Common myeloid progenitor, CD34-positive (primary cell): ENCODE measurements at regions not wholly inside any gene's neighbourhood (a gene's known extent, or its start where the extent isn't known, plus 50 kb on each side); places are given as distances from the start of the nearest gene placed in this dataset.
A peak's percentile ranks its signal among the peaks of the same experiment; 100 is the strongest.

Experiments used
- CTCF ChIA-PET: fragments of 350-600 bp; sonication (Branson Sonifier 250); formaldehyde crosslinking; loops from one replicate; lab custom pipeline; 2021; ENCODE audit warnings: antibody characterized with exemption; lab: Charles Lee
- POLR2A ChIA-PET: fragments of 350-600 bp; sonication (Branson Sonifier 250); formaldehyde crosslinking; loops from one replicate; lab custom pipeline; 2021; ENCODE audit warnings: antibody characterized with exemption; lab: Charles Lee
- DNase-seq, 3 donors: peaks; one replicate each; pipeline versions ENCODE4 v3.0.0 to v3.0.0-alpha.2; 2013
- H3K27ac ChIP-seq, 2 experiments: 1 replicate in 1 of 2; 2 replicates in 1 of 2; pipeline ENCODE4 v1.7.0; 2013; ENCODE audit warnings: inconsistent platforms in 2 of 2, low read length in 2 of 2, mild to moderate bottlenecking in 2 of 2, low read depth in 1 of 2, moderate library complexity in 1 of 2; ENCODE audit not compliant: severe bottlenecking in 2 of 2, insufficient read depth in 1 of 2, poor library complexity in 1 of 2
- H3K27me3 ChIP-seq, 5 experiments: replicated peaks in 2 of 5; 1 replicate in 3 of 5; 2 replicates in 2 of 5; pipeline versions ENCODE4 v1.6.1 to v1.7.0; 2013; ENCODE audit warnings: low read length in 4 of 5, mild to moderate bottlenecking in 2 of 5, moderate library complexity in 2 of 5, inconsistent platforms in 1 of 5; ENCODE audit not compliant: insufficient read depth in 5 of 5, control insufficient read depth in 4 of 5
- H3K36me3 ChIP-seq, 4 experiments: 1 replicate in 2 of 4; 2 replicates in 2 of 4; pipeline versions ENCODE4 v1.6.1 to v1.7.0; 2013; ENCODE audit warnings: low read length in 3 of 4, control low read depth in 1 of 4, mild to moderate bottlenecking in 1 of 4; ENCODE audit not compliant: control insufficient read depth in 4 of 4, insufficient read depth in 4 of 4
- H3K4me1 ChIP-seq, 4 experiments: 1 replicate in 3 of 4; 2 replicates in 1 of 4; pipeline versions ENCODE4 v1.6.1 to v1.7.1; 2013; ENCODE audit warnings: low read length in 3 of 4, mild to moderate bottlenecking in 3 of 4, control low read depth in 1 of 4, inconsistent platforms in 1 of 4, moderate library complexity in 1 of 4; ENCODE audit not compliant: control insufficient read depth in 4 of 4, insufficient read depth in 4 of 4; ENCODE audit errors: control extremely low read depth in 1 of 4
- H3K4me3 ChIP-seq, 7 experiments: 1 replicate in 4 of 7; 2 replicates in 3 of 7; pipeline versions ENCODE4 v1.5.1 to v1.7.0; 2013; ENCODE audit warnings: mild to moderate bottlenecking in 7 of 7, low read length in 6 of 7, moderate library complexity in 6 of 7, inconsistent platforms in 2 of 7, low read depth in 2 of 7, control low read depth in 1 of 7; ENCODE audit not compliant: insufficient read depth in 4 of 7, control insufficient read depth in 1 of 7; ENCODE audit errors: extremely low read depth in 1 of 7
- H3K9me3 ChIP-seq, 5 experiments: 1 replicate in 4 of 5; 2 replicates in 1 of 5; pipeline versions ENCODE4 v1.6.1 to v1.7.1; 2013; ENCODE audit warnings: low read length in 4 of 5, mild to moderate bottlenecking in 2 of 5, inconsistent platforms in 1 of 5, low read depth in 1 of 5, moderate library complexity in 1 of 5; ENCODE audit not compliant: control insufficient read depth in 4 of 5, insufficient read depth in 2 of 5; ENCODE audit errors: control extremely low read depth in 1 of 5
- WGBS: methylation state at CpG from one replicate; pipeline ENCODE4 v1.1.5; 2013; ENCODE audit not compliant: insufficient coverage; 5-methylcytosine and 5-hydroxymethylcytosine counted together

DNA sequence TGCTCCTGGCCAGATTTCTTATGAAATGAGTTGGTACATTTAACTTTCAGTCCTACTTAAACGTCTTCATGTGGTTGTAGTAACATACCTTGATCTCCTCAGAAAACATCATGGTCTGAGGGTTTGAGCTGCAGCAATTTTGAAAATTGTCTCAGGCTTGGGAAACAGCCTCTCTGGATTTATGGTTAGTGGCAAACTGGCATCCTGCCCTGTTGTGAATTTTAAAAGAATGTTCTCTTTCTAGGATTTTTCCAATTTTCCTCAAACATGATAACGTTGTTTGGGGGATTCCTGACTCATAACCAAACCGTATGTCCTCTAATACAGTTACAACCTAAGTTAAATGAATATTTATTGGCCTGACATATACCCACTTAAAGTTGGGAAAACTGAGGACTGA lies 624.4 kb downstream of the LMO4 start:
- H3K4me1 ChIP-seq: peaks cover 0 to 24% (median 13%) of the 10 kb centered on the region in 4 experiments
- no CpG with 5 or more reads among the region's 3 CpGs for WGBS
- H3K9me3 ChIP-seq: no peaks in the 10 kb centered on the region
- H3K27ac ChIP-seq: no peak overlapping the region
- no peak for DNase-seq
- no peaks in the 10 kb centered on the region for H3K27me3 ChIP-seq
- H3K4me3 ChIP-seq: no peak overlapping the region
- ChIA-PET CTCF (interaction anchor here (0.6 to 2.9 kb wide), 27 partner anchors 8 to 822 kb away, joined by 3 to 21 read pairs (median 4); no protein-coding TSS in a partner anchor), POLR2A (interaction anchor here (1.0 kb wide), 1 partner anchor 625 kb away, joined by 3 read pairs; the partner anchor contains the start of gene LMO4)
- H3K36me3 ChIP-seq: no peaks in the 10 kb centered on the region

DNA sequence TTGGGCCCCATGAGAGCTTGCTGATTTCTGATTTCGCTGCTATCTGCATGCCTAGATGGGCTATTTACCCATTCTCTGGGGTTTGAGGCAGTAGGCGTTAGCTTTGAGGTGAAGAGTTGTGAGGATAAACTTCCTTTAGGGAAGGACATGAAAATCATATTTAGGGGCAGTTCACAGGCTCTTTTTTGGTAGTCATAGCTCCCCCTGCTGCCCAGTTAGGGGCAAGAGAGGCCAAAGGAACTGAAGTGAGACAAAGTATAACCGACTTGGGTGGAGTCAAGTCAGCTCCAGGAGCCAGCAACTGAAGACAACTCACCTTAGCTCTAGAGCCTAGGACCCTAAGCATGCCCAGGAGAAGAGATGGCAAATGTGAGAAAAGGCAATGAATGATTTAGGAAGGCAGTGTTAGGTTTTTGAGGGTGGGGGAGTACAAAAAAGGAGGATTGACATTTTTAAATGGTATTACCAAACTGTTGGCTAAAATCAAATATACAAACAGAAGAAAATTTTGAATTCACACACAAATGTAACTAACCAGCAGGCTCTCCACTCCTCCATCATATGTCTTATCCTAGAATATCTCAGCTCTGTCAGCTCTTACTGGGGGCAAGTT lies 625.2 kb downstream of the LMO4 start:
- Histone ChIP-seq H3K4me1 (peaks cover 0 to 24% (median 13%) of the 10 kb centered on the region in 4 experiments), H3K27ac (no peak overlapping the region), H3K27me3 (no peaks in the 10 kb centered on the region), H3K4me3 (no peak overlapping the region), H3K36me3 (no peaks in the 10 kb centered on the region), H3K9me3 (no peaks in the 10 kb centered on the region)
- POLR2A ChIA-PET: interaction anchor here (1.0 kb wide), 1 partner anchor 626 kb away, joined by 3 read pairs; the partner anchor contains the start of gene LMO4
- DNase-seq: peak; percentile 77 to 82 (median 78)
- WGBS: 0% methylated on average over 1 of the region's 3 CpGs
- CTCF ChIA-PET: interaction anchor here (0.6 to 2.9 kb wide), 36 partner anchors 9 to 823 kb away, joined by 3 to 21 read pairs (median 4); no protein-coding TSS in a partner anchor

DNA sequence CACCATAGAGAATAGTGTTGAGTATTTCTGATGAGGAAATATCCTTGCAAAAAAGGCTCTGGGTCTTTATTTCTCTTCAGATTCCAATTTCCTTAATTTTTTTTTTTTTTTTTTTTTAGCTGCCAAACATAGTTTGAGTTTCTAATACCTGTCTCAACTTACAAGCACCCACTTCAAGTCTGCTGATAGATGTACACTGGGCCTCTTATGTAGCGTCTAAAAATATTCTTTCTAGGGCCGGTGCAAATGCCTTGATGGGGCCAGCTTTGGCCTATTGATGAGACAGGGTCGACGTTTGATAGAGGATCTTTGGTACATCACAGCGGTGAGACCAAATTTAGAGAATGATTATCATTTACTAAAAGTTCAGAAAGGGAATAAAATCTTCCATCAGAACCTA lies 626.4 kb downstream of the LMO4 start:
- no peaks in the 10 kb centered on the region for H3K36me3 ChIP-seq
- H3K27ac ChIP-seq: no peak overlapping the region
- peaks cover 0 to 21% (median 13%) of the 10 kb centered on the region in 4 experiments for H3K4me1 ChIP-seq
- ChIA-PET CTCF (interaction anchor here (0.8 to 2.2 kb wide), 8 partner anchors 10 to 668 kb away, joined by 3 to 7 read pairs (median 4); no protein-coding TSS in a partner anchor), POLR2A (no interaction called here)
- H3K27me3 ChIP-seq: no peaks in the 10 kb centered on the region
- no peak for DNase-seq
- no peaks in the 10 kb centered on the region for H3K9me3 ChIP-seq
- WGBS: 94% methylated on average over 2 of the region's 5 CpGs
- H3K4me3 ChIP-seq: no peak overlapping the region

DNA sequence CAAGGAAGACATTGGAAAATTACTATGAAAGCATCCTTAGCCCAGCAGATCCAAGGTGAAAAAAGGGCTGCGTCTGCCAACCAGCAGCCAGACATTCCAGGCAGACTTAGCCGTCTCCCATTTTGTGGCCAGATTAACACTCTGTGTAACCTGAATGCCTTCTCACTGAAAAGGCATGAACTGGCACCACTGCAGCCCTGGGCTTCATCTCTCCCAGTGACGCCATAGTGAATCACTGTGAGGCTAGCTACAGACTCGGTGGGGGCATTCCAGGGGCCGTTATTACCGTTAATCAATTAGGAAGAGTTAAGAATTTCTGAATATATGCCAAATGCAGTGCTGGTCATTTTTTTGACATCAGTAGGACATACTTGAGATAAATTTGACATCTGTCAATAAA lies 627.4 kb downstream of the LMO4 start:
- H3K27ac ChIP-seq: no peak overlapping the region
- no peaks in the 10 kb centered on the region for H3K9me3 ChIP-seq
- H3K36me3 ChIP-seq: no peaks in the 10 kb centered on the region
- CTCF ChIA-PET: no interaction called here
- 97% methylated on average over 4 of the region's 6 CpGs for WGBS
- H3K4me1 ChIP-seq: peaks cover 0 to 16% (median 11%) of the 10 kb centered on the region in 4 experiments
- DNase-seq: no peak
- no peak overlapping the region for H3K4me3 ChIP-seq
- POLR2A ChIA-PET: no interaction called here
- H3K27me3 ChIP-seq: no peaks in the 10 kb centered on the region

DNA sequence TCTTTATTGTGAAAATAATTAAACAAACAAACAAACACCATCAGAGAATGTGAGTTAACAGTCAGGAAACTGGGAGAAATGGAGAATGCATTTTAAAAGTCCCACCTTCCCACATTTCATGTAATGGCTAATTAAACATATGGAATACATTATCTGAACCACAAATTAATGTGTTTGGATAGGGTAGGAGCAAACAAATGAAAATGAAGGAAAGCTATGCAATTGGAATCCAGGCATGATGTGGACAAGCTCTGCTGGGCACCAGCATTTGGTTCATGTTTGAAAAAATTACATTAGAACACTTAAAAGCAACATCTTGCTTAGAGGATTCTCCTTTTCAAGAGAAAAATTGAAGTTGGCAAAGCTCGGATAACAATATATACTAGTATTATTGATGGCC lies 628.1 kb downstream of the LMO4 start:
- Histone ChIP-seq H3K27ac (no peak overlapping the region), H3K4me3 (no peak overlapping the region), H3K9me3 (no peaks in the 10 kb centered on the region), H3K4me1 (peaks cover 0 to 10% (median 7%) of the 10 kb centered on the region in 4 experiments), H3K27me3 (no peaks in the 10 kb centered on the region), H3K36me3 (no peaks in the 10 kb centered on the region)
- ChIA-PET CTCF (no interaction called here), POLR2A (no interaction called here)
- DNase-seq: no peak
- no CpG with 5 or more reads among the region's 1 CpG for WGBS

DNA sequence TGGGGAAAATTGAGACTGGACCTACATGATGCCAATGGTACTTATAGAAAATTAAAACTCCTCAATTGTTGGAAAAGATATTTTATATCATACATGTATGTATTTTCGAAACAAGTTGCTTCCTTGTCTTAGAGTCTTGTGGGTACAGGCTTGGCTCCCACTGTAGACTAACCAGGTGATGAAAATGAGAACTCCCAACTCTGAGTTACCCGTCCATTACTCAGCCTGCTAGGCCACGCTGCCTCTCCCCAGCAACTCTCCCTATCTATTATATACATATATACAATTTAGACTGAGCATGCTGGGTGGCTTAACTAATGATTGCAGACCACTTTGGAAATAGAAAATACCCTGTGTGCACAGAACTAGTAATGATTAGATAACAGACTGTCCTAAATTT lies 628.7 kb downstream of the LMO4 start:
- Histone ChIP-seq H3K27me3 (no peaks in the 10 kb centered on the region), H3K9me3 (no peaks in the 10 kb centered on the region), H3K36me3 (no peaks in the 10 kb centered on the region), H3K4me3 (no peak overlapping the region), H3K27ac (no peak overlapping the region), H3K4me1 (peaks cover 0 to 5% (median 3%) of the 10 kb centered on the region in 4 experiments)
- POLR2A ChIA-PET: no interaction called here
- CTCF ChIA-PET: no interaction called here
- no peak for DNase-seq
- WGBS: no CpG with 5 or more reads among the region's 3 CpGs

DNA sequence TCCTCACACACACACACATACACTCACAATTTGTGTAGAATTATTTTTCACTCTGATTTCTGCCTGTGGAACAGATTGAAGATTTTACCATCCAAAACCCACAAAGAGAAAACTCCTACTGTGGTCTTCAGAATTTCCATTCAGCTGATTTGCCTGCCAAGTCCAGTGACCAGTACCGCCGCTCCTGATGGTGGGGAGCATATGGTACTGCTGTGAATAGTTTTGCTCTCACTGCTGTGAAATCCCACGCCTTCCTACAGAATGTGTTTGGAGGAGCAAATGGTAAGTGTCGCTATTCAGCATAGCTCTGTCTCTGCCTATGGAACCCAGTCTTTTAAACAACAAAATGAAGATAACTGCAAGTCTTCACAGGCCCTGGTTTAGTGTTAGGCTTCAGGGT lies 629.5 kb downstream of the LMO4 start:
- CTCF ChIA-PET: no interaction called here
- H3K36me3 ChIP-seq: no peaks in the 10 kb centered on the region

More for the DNA sequence above, 629.5 kb downstream of the LMO4 start:
- Histone ChIP-seq H3K4me3 (no peak overlapping the region), H3K27ac (no peak overlapping the region), H3K4me1 (peaks cover 0 to 4% (median 3%) of the 10 kb centered on the region in 4 experiments), H3K9me3 (no peaks in the 10 kb centered on the region), H3K27me3 (no peaks in the 10 kb centered on the region)
- POLR2A ChIA-PET: no interaction called here
- WGBS: 100% methylated on average over 4 of the region's 4 CpGs
- DNase-seq: no peak
